Mesendoderm (in vitro differentiated cells): ENCODE measurements at regions not wholly inside any gene's neighbourhood (a gene's known extent, or its start where the extent isn't known, plus 50 kb on each side); places are given as distances from the start of the nearest gene placed in this dataset.
A peak's percentile ranks its signal among the peaks of the same experiment; 100 is the strongest.

Source experiments
- DNase-seq: peaks from one replicate; pipeline ENCODE4 v3.0.0; 2013
- H2AK5ac ChIP-seq: 2 replicates; pipeline ENCODE4 v1.6.1; 2013; ENCODE audit warnings: low read length, inconsistent platforms
- H2BK120ac ChIP-seq: 2 replicates; pipeline ENCODE4 v1.6.1; 2013; ENCODE audit warnings: low read depth, mild to moderate bottlenecking, low read length, moderate library complexity, mixed read lengths
- H2BK15ac ChIP-seq: replicated peaks from 2 replicates; pipeline ENCODE4 v1.6.1; 2013; ENCODE audit warnings: low read depth, mild to moderate bottlenecking, moderate library complexity
- H2BK5ac ChIP-seq: 2 replicates; pipeline ENCODE4 v1.6.1; 2013; ENCODE audit warnings: low read length, inconsistent platforms
- H3K18ac ChIP-seq: 2 replicates; pipeline ENCODE4 v1.6.1; 2013; ENCODE audit warnings: mild to moderate bottlenecking, low read length, mixed read lengths
- H3K23ac ChIP-seq: one replicate; pipeline ENCODE4 v1.6.1; 2013; ENCODE audit warnings: low read length
- H3K27ac ChIP-seq: 2 replicates; pipeline ENCODE4 v1.5.1; 2013; ENCODE audit warnings: low read depth, mild to moderate bottlenecking, inconsistent platforms, low read length, moderate library complexity
- H3K27me3 ChIP-seq: 2 replicates; pipeline ENCODE4 v1.6.1; 2013; ENCODE audit warnings: low read length, control low read depth, mild to moderate bottlenecking, inconsistent platforms; ENCODE audit not compliant: insufficient read depth, poor library complexity
- H3K36me3 ChIP-seq: 2 replicates; pipeline ENCODE4 v1.6.1; 2013; ENCODE audit warnings: low read length, inconsistent platforms; ENCODE audit not compliant: control insufficient read depth, insufficient read depth
- H3K4ac ChIP-seq: one replicate; pipeline ENCODE4 v1.6.1; 2013; ENCODE audit warnings: low read depth, mild to moderate bottlenecking, low read length, moderate library complexity
- H3K4me1 ChIP-seq: 2 replicates; pipeline ENCODE4 v1.6.1; 2013; ENCODE audit warnings: low read depth, low read length, inconsistent platforms; ENCODE audit not compliant: control insufficient read depth
- H3K4me2 ChIP-seq: 2 replicates; pipeline ENCODE4 v1.6.1; 2013; ENCODE audit warnings: low read length
- H3K4me3 ChIP-seq: 2 replicates; pipeline ENCODE4 v1.5.1; 2013; ENCODE audit warnings: mild to moderate bottlenecking, low read length
- H3K56ac ChIP-seq: one replicate; pipeline ENCODE4 v1.6.1; 2013; ENCODE audit warnings: low read length
- H3K79me1 ChIP-seq: 2 replicates; pipeline ENCODE4 v1.6.1; 2013; ENCODE audit warnings: low read length, inconsistent platforms
- H3K79me2 ChIP-seq: 2 replicates; pipeline ENCODE4 v1.6.1; 2013; ENCODE audit warnings: mild to moderate bottlenecking, low read length; ENCODE audit not compliant: control insufficient read depth, insufficient read depth
- H3K9ac ChIP-seq: 2 replicates; pipeline ENCODE4 v1.6.1; 2013; ENCODE audit warnings: low read length, inconsistent platforms
- H4K5ac ChIP-seq: one replicate; pipeline ENCODE4 v1.6.1; 2013; ENCODE audit warnings: low read length
- H4K8ac ChIP-seq: one replicate; pipeline ENCODE4 v1.6.1; 2013; ENCODE audit warnings: low read depth, mild to moderate bottlenecking, control low read depth, low read length, moderate library complexity
- WGBS: extraction: QIAGEN DNeasy Blood & Tissue Kit; methylation state at CpG from one replicate; pipeline ENCODE4 v1.1.7; 2013; ENCODE audit warnings: low lambda C conversion rate, missing lambda C conversion rate; ENCODE audit not compliant: insufficient coverage; ENCODE audit errors: extremely low coverage; 5-methylcytosine and 5-hydroxymethylcytosine counted together

DNA sequence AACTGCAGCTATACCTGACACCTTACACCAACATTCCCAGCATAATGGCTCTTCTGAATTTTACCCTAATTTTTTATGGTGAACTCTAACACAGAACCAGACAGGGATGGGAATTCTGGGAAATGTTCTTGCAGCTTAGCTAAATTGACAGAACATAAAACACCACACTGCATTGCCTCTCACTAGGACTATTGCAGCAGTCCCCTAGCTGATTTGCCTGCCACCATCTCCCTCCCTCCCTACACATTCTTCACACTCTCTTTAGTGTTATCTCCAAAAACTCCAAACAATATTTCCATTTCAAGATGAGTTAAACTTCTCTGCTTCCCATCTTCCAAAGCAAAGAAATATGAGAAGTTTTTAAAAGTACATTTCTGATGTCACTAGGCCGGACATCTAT, 733.9 kb upstream of the INTU start:
- WGBS: no CpG with 5 or more reads among the region's 1 CpG
- no peak overlapping the region for H4K5ac ChIP-seq
- H3K18ac ChIP-seq: no peak overlapping the region
- no peak overlapping the region for H2BK5ac ChIP-seq
- no peak overlapping the region for H2BK15ac ChIP-seq
- no peak overlapping the region for H3K27ac ChIP-seq
- no peaks in the 10 kb centered on the region for H3K36me3 ChIP-seq
- H3K9ac ChIP-seq: no peak overlapping the region
- no peak overlapping the region for H3K4me2 ChIP-seq
- H4K8ac ChIP-seq: no peak overlapping the region
- H3K27me3 ChIP-seq: no peaks in the 10 kb centered on the region
- H2AK5ac ChIP-seq: no peak overlapping the region
- no peak overlapping the region for H3K4me3 ChIP-seq
- H3K79me2 ChIP-seq: no peaks in the 10 kb centered on the region
- no peak overlapping the region for H3K4ac ChIP-seq
- no peak overlapping the region for H3K23ac ChIP-seq
- no peak overlapping the region for H3K56ac ChIP-seq
- H2BK120ac ChIP-seq: no peak overlapping the region
- no peak for DNase-seq
- H3K79me1 ChIP-seq: no peaks in the 10 kb centered on the region
- H3K4me1 ChIP-seq: no peaks in the 10 kb centered on the region

DNA sequence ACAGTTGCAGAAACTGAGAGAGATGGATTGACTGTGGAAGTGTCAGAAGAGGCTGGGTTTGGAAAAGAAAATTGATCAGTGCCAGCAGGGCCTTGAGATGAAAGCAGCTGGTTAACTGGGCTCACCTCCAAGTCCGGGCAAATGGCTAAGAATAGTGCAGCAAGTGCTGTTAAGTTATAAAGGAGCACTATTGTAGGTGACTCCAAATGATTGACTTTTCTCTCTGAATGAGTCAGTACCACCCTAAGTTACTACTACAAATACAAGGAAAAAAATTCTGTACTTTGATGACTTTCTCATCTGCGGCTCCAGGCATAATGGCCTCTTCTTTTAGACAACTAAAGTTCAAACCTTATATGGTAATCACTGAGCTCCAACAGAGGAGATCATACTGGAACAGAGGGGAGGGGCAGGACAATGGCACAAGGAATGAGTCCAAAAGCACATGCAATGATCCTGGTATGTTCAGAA, 733.4 kb upstream of the INTU start:
- Histone ChIP-seq H3K56ac (no peak overlapping the region), H3K4me2 (no peak overlapping the region), H3K4ac (no peak overlapping the region), H2AK5ac (no peak overlapping the region), H3K36me3 (no peaks in the 10 kb centered on the region), H2BK15ac (no peak overlapping the region), H3K27ac (no peak overlapping the region), H3K4me1 (no peaks in the 10 kb centered on the region), H4K8ac (no peak overlapping the region), H3K79me2 (no peaks in the 10 kb centered on the region), H3K4me3 (no peak overlapping the region), H2BK120ac (no peak overlapping the region), H2BK5ac (no peak overlapping the region), H3K79me1 (no peaks in the 10 kb centered on the region), H3K18ac (no peak overlapping the region), H3K27me3 (no peaks in the 10 kb centered on the region), H3K9ac (no peak overlapping the region), H4K5ac (no peak overlapping the region), H3K23ac (no peak overlapping the region)
- WGBS: no CpG with 5 or more reads among the region's 2 CpGs
- DNase-seq: no peak

DNA sequence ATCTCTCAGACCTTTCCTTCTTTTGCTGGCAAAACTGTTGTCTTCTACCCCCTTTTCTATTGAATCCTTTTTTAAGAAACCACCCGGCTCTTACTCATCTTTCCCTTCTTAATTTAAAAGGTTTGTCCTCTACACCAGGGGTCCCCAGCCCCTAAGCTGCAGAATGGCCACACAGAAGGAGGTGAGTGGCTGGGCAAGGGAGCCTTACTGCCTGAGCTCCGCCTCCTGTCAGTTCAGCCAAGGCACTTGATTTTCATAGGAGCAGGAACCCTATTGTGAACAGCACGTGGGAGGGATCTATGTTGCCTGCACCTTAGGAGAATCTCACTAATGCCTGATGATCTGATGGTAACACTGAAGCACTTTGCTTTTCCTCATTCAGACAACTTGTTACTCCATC, 726.3 kb upstream of the INTU start:
- no peaks in the 10 kb centered on the region for H3K36me3 ChIP-seq
- no peak overlapping the region for H3K23ac ChIP-seq
- no peak overlapping the region for H3K9ac ChIP-seq
- no peaks in the 10 kb centered on the region for H3K4me1 ChIP-seq
- H4K8ac ChIP-seq: no peak overlapping the region
- H3K4ac ChIP-seq: no peak overlapping the region
- no peak overlapping the region for H2BK15ac ChIP-seq
- no peak overlapping the region for H2BK120ac ChIP-seq
- no peak overlapping the region for H3K4me2 ChIP-seq
- H3K79me2 ChIP-seq: no peaks in the 10 kb centered on the region
- H3K27me3 ChIP-seq: no peaks in the 10 kb centered on the region
- no peak overlapping the region for H3K4me3 ChIP-seq
- H4K5ac ChIP-seq: no peak overlapping the region
- DNase-seq: peak; percentile 38
- H3K18ac ChIP-seq: no peak overlapping the region
- no peaks in the 10 kb centered on the region for H3K79me1 ChIP-seq
- no peak overlapping the region for H2BK5ac ChIP-seq
- no CpG with 5 or more reads among the region's 3 CpGs for WGBS
- H2AK5ac ChIP-seq: no peak overlapping the region
- no peak overlapping the region for H3K27ac ChIP-seq
- H3K56ac ChIP-seq: no peak overlapping the region

DNA sequence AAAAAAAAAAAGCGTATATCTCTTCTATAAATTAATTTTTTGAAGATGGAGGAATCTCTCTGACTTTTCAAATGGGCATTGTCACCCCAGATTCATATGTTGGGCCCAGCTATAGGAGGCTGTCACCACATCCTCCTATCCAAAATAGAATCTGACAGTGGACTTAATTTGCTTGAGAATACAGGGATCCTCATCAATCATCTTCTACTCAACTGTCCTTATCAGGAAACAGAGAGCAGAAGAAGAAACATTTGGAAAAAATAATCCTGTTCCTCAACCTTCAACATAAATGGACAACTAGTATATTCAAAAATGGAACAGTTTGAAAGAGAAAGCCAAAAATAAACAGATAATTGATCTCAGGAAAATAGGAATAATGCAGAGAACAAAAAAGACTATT, 725.4 kb upstream of the INTU start:
- Histone ChIP-seq H3K27ac (no peak overlapping the region), H3K27me3 (no peaks in the 10 kb centered on the region), H3K79me1 (no peaks in the 10 kb centered on the region), H4K8ac (no peak overlapping the region), H2BK15ac (no peak overlapping the region), H3K4ac (no peak overlapping the region), H3K23ac (no peak overlapping the region), H3K56ac (no peak overlapping the region), H3K4me1 (no peaks in the 10 kb centered on the region), H3K9ac (no peak overlapping the region), H2BK5ac (no peak overlapping the region), H3K18ac (no peak overlapping the region), H4K5ac (no peak overlapping the region), H2BK120ac (no peak overlapping the region), H3K79me2 (no peaks in the 10 kb centered on the region), H3K4me3 (no peak overlapping the region), H2AK5ac (no peak overlapping the region), H3K4me2 (no peak overlapping the region), H3K36me3 (no peaks in the 10 kb centered on the region)
- DNase-seq: no peak
- WGBS: no CpG with 5 or more reads among the region's 1 CpG

DNA sequence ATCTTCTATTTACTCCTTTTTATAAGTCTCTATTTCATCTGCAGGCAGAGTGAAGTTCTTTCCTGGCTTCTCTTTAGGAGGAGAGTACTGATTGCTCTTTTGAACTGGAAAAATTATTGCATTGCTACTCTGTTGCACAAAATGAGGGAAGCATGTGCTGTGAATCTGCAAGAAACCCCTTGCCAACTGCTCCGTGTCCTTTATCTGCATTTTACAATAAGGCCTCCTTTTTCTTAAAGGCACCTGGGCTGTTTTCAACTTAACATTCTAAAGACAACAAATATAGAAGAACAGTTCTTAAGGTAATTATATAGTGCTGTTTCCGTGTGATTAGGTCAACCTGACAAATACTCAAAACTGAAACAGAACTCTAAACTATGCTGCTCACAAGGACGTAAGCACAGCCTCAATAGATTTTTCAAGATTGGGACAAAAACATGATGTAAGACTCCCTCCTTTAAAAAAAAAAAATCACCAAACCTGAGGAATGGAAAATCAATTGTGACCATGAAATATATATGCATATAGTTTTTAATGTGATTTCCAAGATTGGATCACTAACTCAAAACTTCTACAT, 716.6 kb upstream of the INTU start:
- Histone ChIP-seq H3K27ac (no peak overlapping the region), H2BK5ac (no peak overlapping the region), H3K4ac (no peak overlapping the region), H3K36me3 (no peaks in the 10 kb centered on the region), H3K9ac (no peak overlapping the region), H3K56ac (no peak overlapping the region), H4K8ac (no peak overlapping the region), H3K27me3 (no peaks in the 10 kb centered on the region), H3K79me2 (no peaks in the 10 kb centered on the region), H2AK5ac (no peak overlapping the region), H3K18ac (no peak overlapping the region), H2BK15ac (no peak overlapping the region), H4K5ac (no peak overlapping the region), H3K4me2 (no peak overlapping the region), H3K4me1 (no peaks in the 10 kb centered on the region), H3K23ac (no peak overlapping the region), H3K79me1 (no peaks in the 10 kb centered on the region), H3K4me3 (no peak overlapping the region), H2BK120ac (no peak overlapping the region)
- WGBS: no CpG with 5 or more reads among the region's 3 CpGs
- no peak for DNase-seq

DNA sequence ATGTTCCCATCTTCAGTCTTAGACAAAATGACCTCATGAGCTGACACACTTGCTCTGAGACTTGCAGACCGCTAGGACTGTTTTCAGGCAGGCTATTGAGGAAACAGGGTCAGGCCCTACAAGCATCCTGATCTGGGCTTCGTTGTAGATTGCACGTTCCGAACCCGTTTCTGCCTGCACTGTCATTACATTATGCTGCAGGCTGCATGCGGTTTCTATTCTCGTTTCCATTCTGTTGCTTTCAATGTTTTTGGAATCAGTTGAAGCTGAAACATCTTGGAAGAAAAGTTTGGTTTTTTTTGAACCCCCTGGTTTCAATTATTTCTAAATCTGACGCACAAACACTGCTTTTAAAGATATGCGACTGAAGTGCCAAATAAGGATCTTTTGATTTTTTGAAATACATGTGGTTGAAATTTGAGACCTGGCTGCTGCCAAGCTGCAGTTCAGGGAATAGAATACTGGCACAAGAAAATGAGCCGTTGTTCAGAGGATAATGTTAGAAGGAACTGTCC, 716.1 kb upstream of the INTU start:
- no peaks in the 10 kb centered on the region for H3K27me3 ChIP-seq
- H3K56ac ChIP-seq: no peak overlapping the region
- no CpG with 5 or more reads among the region's 10 CpGs for WGBS

More for the DNA sequence above, 716.1 kb upstream of the INTU start:
- no peak overlapping the region for H3K23ac ChIP-seq
- no peak for DNase-seq
- H4K5ac ChIP-seq: no peak overlapping the region
- no peak overlapping the region for H3K4me2 ChIP-seq
- no peak overlapping the region for H4K8ac ChIP-seq
- H3K79me1 ChIP-seq: no peaks in the 10 kb centered on the region
- H3K79me2 ChIP-seq: no peaks in the 10 kb centered on the region
- no peak overlapping the region for H2BK120ac ChIP-seq
- H3K4me1 ChIP-seq: no peaks in the 10 kb centered on the region
- H3K27ac ChIP-seq: no peak overlapping the region
- H3K4ac ChIP-seq: no peak overlapping the region
- H3K18ac ChIP-seq: no peak overlapping the region
- H2BK5ac ChIP-seq: no peak overlapping the region
- no peaks in the 10 kb centered on the region for H3K36me3 ChIP-seq
- H2BK15ac ChIP-seq: no peak overlapping the region
- no peak overlapping the region for H2AK5ac ChIP-seq
- H3K9ac ChIP-seq: no peak overlapping the region
- H3K4me3 ChIP-seq: no peak overlapping the region
